ENCODE measurements at regions not wholly inside any gene's neighbourhood (a gene's known extent, or its start where the extent isn't known, plus 50 kb on each side); places are given as distances from the start of the nearest gene placed in this dataset.

DNA sequence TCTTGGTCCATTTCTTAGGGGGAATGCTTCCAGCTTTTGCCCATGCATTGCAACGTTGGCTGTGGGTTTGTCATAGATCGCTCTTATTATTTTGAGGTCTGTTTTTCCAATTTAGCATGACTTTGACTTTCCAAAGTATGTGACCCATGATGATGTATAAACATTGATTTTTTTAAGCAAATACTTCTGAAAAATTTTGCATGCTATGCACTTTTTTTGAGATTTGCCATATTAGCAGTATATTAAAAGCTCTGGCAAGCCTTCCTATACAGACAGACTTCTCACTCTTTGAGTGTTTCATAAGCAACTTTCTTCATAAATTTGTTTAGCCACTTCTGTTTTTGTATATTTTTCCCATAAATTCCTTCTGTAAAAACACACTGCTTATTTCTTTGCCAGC lies 746.4 kb upstream of the LCORL start (continued):
- TF ChIP-seq, protein P1, sequence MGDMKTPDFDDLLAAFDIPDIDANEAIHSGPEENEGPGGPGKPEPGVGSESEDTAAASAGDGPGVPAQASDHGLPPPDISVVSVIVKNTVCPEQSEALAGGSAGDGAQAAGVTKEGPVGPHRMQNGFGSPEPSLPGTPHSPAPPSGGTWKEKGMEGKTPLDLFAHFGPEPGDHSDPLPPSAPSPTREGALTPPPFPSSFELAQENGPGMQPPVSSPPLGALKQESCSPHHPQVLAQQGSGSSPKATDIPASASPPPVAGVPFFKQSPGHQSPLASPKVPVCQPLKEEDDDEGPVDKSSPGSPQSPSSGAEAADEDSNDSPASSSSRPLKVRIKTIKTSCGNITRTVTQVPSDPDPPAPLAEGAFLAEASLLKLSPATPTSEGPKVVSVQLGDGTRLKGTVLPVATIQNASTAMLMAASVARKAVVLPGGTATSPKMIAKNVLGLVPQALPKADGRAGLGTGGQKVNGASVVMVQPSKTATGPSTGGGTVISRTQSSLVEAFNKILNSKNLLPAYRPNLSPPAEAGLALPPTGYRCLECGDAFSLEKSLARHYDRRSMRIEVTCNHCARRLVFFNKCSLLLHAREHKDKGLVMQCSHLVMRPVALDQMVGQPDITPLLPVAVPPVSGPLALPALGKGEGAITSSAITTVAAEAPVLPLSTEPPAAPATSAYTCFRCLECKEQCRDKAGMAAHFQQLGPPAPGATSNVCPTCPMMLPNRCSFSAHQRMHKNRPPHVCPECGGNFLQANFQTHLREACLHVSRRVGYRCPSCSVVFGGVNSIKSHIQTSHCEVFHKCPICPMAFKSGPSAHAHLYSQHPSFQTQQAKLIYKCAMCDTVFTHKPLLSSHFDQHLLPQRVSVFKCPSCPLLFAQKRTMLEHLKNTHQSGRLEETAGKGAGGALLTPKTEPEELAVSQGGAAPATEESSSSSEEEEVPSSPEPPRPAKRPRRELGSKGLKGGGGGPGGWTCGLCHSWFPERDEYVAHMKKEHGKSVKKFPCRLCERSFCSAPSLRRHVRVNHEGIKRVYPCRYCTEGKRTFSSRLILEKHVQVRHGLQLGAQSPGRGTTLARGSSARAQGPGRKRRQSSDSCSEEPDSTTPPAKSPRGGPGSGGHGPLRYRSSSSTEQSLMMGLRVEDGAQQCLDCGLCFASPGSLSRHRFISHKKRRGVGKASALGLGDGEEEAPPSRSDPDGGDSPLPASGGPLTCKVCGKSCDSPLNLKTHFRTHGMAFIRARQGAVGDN (IDR thresholded peaks at IDR 0.05), result no peak
- TF ChIP-seq STAT1 (conservative IDR thresholded peaks at IDR 0.05), result no peak
- TF ChIP-seq, protein P2, sequence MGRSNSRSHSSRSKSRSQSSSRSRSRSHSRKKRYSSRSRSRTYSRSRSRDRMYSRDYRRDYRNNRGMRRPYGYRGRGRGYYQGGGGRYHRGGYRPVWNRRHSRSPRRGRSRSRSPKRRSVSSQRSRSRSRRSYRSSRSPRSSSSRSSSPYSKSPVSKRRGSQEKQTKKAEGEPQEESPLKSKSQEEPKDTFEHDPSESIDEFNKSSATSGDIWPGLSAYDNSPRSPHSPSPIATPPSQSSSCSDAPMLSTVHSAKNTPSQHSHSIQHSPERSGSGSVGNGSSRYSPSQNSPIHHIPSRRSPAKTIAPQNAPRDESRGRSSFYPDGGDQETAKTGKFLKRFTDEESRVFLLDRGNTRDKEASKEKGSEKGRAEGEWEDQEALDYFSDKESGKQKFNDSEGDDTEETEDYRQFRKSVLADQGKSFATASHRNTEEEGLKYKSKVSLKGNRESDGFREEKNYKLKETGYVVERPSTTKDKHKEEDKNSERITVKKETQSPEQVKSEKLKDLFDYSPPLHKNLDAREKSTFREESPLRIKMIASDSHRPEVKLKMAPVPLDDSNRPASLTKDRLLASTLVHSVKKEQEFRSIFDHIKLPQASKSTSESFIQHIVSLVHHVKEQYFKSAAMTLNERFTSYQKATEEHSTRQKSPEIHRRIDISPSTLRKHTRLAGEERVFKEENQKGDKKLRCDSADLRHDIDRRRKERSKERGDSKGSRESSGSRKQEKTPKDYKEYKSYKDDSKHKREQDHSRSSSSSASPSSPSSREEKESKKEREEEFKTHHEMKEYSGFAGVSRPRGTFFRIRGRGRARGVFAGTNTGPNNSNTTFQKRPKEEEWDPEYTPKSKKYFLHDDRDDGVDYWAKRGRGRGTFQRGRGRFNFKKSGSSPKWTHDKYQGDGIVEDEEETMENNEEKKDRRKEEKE (IDR thresholded peaks at IDR 0.05), result no peak

DNA sequence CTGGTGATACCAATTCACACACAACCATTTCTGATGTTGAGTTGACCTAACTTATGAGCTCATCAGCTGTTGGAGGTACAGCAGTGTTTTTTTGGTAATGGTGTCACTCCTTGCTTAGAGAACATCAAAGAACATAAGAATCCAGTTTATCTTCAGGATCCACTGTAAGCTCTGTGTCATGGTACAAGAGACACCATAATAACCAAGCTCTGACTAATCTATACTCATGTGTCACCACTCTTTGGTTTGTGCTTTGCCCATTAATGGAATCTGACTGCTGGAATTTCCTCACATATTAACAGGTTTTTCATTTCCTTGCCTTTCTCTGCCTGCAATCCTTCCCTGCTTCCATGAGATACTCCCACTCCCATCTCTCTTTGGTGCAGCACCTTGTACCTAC lies 735.1 kb upstream of the LCORL start:
- in situ Hi-C loops (cut with MboI), result no loop called here
- SMC1A ChIA-PET (ENCODE audit: uncharacterized antibody, unreplicated experiment), result no interaction called here
- TF ChIP-seq YBX1 (IDR thresholded peaks at IDR 0.05), result no peak
- TF ChIP-seq TCF7 (IDR thresholded peaks at IDR 0.05; ENCODE audit: borderline replicate concordance), result no peak
- no peak for TF ChIP-seq HDAC6 (IDR thresholded peaks at IDR 0.05; ENCODE audit: unreplicated experiment)
- no peak for TF ChIP-seq NRF1 (conservative IDR thresholded peaks at IDR 0.05; ENCODE audit: low read depth, low read length)
- no peak for TF ChIP-seq BACH1 (IDR thresholded peaks at IDR 0.05; ENCODE audit: borderline replicate concordance)
- no peak for TF ChIP-seq MXI1 (IDR thresholded peaks at IDR 0.05; ENCODE audit: low read depth, low read length)
- TF ChIP-seq CHD2 (IDR thresholded peaks at IDR 0.05; ENCODE audit: borderline replicate concordance, low read depth, low read length), result no peak
- TF ChIP-seq, protein P3, sequence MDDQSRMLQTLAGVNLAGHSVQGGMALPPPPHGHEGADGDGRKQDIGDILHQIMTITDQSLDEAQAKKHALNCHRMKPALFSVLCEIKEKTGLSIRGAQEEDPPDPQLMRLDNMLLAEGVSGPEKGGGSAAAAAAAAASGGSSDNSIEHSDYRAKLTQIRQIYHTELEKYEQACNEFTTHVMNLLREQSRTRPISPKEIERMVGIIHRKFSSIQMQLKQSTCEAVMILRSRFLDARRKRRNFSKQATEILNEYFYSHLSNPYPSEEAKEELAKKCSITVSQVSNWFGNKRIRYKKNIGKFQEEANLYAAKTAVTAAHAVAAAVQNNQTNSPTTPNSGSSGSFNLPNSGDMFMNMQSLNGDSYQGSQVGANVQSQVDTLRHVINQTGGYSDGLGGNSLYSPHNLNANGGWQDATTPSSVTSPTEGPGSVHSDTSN (IDR thresholded peaks at IDR 0.05; ENCODE audit: insufficient replicate concordance, low read depth, low read length), result no peak
- TF ChIP-seq, protein P4, sequence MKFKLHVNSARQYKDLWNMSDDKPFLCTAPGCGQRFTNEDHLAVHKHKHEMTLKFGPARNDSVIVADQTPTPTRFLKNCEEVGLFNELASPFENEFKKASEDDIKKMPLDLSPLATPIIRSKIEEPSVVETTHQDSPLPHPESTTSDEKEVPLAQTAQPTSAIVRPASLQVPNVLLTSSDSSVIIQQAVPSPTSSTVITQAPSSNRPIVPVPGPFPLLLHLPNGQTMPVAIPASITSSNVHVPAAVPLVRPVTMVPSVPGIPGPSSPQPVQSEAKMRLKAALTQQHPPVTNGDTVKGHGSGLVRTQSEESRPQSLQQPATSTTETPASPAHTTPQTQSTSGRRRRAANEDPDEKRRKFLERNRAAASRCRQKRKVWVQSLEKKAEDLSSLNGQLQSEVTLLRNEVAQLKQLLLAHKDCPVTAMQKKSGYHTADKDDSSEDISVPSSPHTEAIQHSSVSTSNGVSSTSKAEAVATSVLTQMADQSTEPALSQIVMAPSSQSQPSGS (IDR thresholded peaks at IDR 0.05; ENCODE audit: low read length), result no peak
- TF ChIP-seq FOXK2 (IDR thresholded peaks at IDR 0.05), result no peak
- TF ChIP-seq TAF1 (IDR thresholded peaks at IDR 0.05; ENCODE audit: borderline replicate concordance, low read depth, low read length), result no peak
- TF ChIP-seq NFYB (IDR thresholded peaks at IDR 0.05; ENCODE audit: insufficient read depth, low read depth, low read length), result no peak
- TF ChIP-seq HDAC2 (IDR thresholded peaks at IDR 0.05), result no peak
- TF ChIP-seq IRF4 (IDR thresholded peaks at IDR 0.05; ENCODE audit: low read depth, low read length), result no peak

More for the DNA sequence above, 735.1 kb upstream of the LCORL start:
- Histone ChIP-seq H4K20me1 (ENCODE audit: control insufficient read depth, insufficient read depth) (no peaks in the 10 kb centered on the region), H3K27ac (ENCODE audit: control insufficient read depth, insufficient read depth) (no peak overlapping the region), H3K27me3 (replicated peaks in 1 of 2; ENCODE audit: control insufficient read depth in 2 of 2, insufficient read depth in 2 of 2, low read length in 1 of 2) (no peaks in the 10 kb centered on the region), H3K9me3 (replicated peaks; ENCODE audit: control insufficient read depth, insufficient read depth, low read length) (no peaks in the 10 kb centered on the region), H3K4me3 (no peak overlapping the region), H2AFZ (ENCODE audit: control insufficient read depth, low read depth, low read length) (no peak overlapping the region), H3K4me1 (ENCODE audit: control insufficient read depth, insufficient read depth, low read length) (no peaks in the 10 kb centered on the region), H3K36me3 (ENCODE audit: control insufficient read depth in 2 of 2, insufficient read depth in 2 of 2, low read length in 1 of 2) (no peaks in the 10 kb centered on the region), H3K79me2 (ENCODE audit: control insufficient read depth, insufficient read depth, low read length) (no peaks in the 10 kb centered on the region), H3K4me2 (ENCODE audit: control insufficient read depth, insufficient read depth) (no peak overlapping the region), H3K9ac (ENCODE audit: control insufficient read depth, insufficient read depth, low read length) (no peak overlapping the region)
- ATAC-seq, result no peak
- BruUV-seq (replicated peaks), result no TSS peak
- ChIA-PET RAD21 (ENCODE audit: unreplicated experiment) (no interaction called here), POLR2A (no interaction called here), CTCF (no interaction called here)
- no peak for FAIRE-seq
- intact Hi-C loops (cut with micrococcal nuclease; ENCODE audit: unreplicated experiment), result no loop called here
- DNase-seq (ENCODE audit: low read depth, low spot score), result no peak

Measured in GM12878 (cell line).